Keratinocyte (primary cell): ENCODE measurements at regions not wholly inside any gene's neighbourhood (a gene's known extent, or its start where the extent isn't known, plus 50 kb on each side); places are given as distances from the start of the nearest gene placed in this dataset.

Experiments used
- DNase-seq: peaks from one replicate; pipeline ENCODE4 v3.0.0-alpha.2; 2011; ENCODE audit warnings: low read depth, missing footprints, low spot score
- FAIRE-seq: peaks from 2 replicates; lab custom pipeline; 2011; peaks lifted over from hg19 to GRCh38; lab: Jason Lieb, UNC
- H2AFZ ChIP-seq: 2 replicates; pipeline ENCODE4 v1.6.0; 2012; ENCODE audit warnings: low read length, control low read depth, inconsistent platforms; ENCODE audit not compliant: control insufficient read depth
- H3K27ac ChIP-seq: 2 replicates; pipeline ENCODE4 v1.5.1; 2011; ENCODE audit warnings: low read length; ENCODE audit not compliant: control insufficient read depth, insufficient read depth
- H3K27me3 ChIP-seq: 3 replicates; pipeline ENCODE4 v1.6.0; 2011; ENCODE audit warnings: low read length; ENCODE audit not compliant: control insufficient read depth, insufficient read depth; ENCODE audit errors: extremely low read depth
- H3K36me3 ChIP-seq, 2 experiments: 2 replicates in 1 of 2; 3 replicates in 1 of 2; pipeline ENCODE4 v1.5.1; 2011; ENCODE audit warnings: low read length in 2 of 2, mild to moderate bottlenecking in 1 of 2; ENCODE audit not compliant: control insufficient read depth in 2 of 2, insufficient read depth in 2 of 2; ENCODE audit errors: extremely low read depth in 1 of 2
- H3K4me1 ChIP-seq: 3 replicates; pipeline ENCODE4 v1.5.1; 2011; ENCODE audit warnings: low read length; ENCODE audit not compliant: control insufficient read depth, insufficient read depth; ENCODE audit errors: extremely low read depth
- H3K4me2 ChIP-seq: 3 replicates; pipeline ENCODE4 v1.6.0; 2011; ENCODE audit warnings: low read depth, low read length; ENCODE audit not compliant: control insufficient read depth, insufficient read depth; ENCODE audit errors: extremely low read depth
- H3K4me3 ChIP-seq, 3 experiments: fragments of 200-600 bp in 1 of 3; sonication (generic) in 1 of 3; 2 replicates in 2 of 3; 3 replicates in 1 of 3; pipeline ENCODE4 v1.5.1; 2011 to 2016; ENCODE audit warnings: low read length in 3 of 3, mild to moderate bottlenecking in 3 of 3, control low read depth in 2 of 3, inconsistent platforms in 1 of 3, low read depth in 1 of 3, mixed read lengths in 1 of 3, mixed run types in 1 of 3, moderate library complexity in 1 of 3; ENCODE audit not compliant: control insufficient read depth in 2 of 3, insufficient read depth in 2 of 3; ENCODE audit errors: extremely low read depth in 1 of 3
- H3K79me2 ChIP-seq: 2 replicates; pipeline ENCODE4 v1.6.0; 2012; ENCODE audit warnings: low read length; ENCODE audit not compliant: control insufficient read depth, insufficient read depth
- H3K9ac ChIP-seq: 3 replicates; pipeline ENCODE4 v1.6.0; 2011; ENCODE audit warnings: low read length; ENCODE audit not compliant: control insufficient read depth, insufficient read depth; ENCODE audit errors: extremely low read depth
- H3K9me1 ChIP-seq: 3 replicates; pipeline ENCODE4 v1.6.0; 2011; ENCODE audit warnings: low read length; ENCODE audit not compliant: control insufficient read depth, insufficient read depth; ENCODE audit errors: extremely low read depth
- H3K9me3 ChIP-seq: 2 replicates; pipeline ENCODE4 v1.5.1; 2012; ENCODE audit warnings: low read depth, low read length; ENCODE audit not compliant: control insufficient read depth
- H4K20me1 ChIP-seq: 3 replicates; pipeline ENCODE4 v1.6.0; 2011; ENCODE audit warnings: low read length; ENCODE audit not compliant: control insufficient read depth, insufficient read depth; ENCODE audit errors: extremely low read depth
- EZH2 ChIP-seq: IDR thresholded peaks from one replicate; pipeline ENCODE4 v1.6.1; 2012; ENCODE audit warnings: inconsistent platforms, mild to moderate bottlenecking, low read length, moderate library complexity
- dilution Hi-C: fragments of 300-500 bp; cut with MboI; formaldehyde crosslinking; loops from one replicate; pipeline ENCODE4 v1.7.0; 2020; ENCODE audit warnings: low sequenced_read_pairs; ENCODE audit not compliant: extremely low pct_ligation_motif_present
- TF ChIP-seq, protein P1 (sequence below), 3 experiments: IDR thresholded peaks in 1 of 3; conservative IDR thresholded peaks in 1 of 3; optimal IDR thresholded peaks in 1 of 3; 2 replicates in 2 of 3; 3 replicates in 1 of 3; pipeline versions ENCODE3 to v1.5.1; 2011; ENCODE audit warnings: low read length in 3 of 3, mild to moderate bottlenecking in 3 of 3, moderate library complexity in 2 of 3, control low read depth in 1 of 3, inconsistent platforms in 1 of 3; ENCODE audit not compliant: insufficient read depth in 2 of 3; ENCODE audit errors: extremely low read depth in 1 of 3

DNA sequence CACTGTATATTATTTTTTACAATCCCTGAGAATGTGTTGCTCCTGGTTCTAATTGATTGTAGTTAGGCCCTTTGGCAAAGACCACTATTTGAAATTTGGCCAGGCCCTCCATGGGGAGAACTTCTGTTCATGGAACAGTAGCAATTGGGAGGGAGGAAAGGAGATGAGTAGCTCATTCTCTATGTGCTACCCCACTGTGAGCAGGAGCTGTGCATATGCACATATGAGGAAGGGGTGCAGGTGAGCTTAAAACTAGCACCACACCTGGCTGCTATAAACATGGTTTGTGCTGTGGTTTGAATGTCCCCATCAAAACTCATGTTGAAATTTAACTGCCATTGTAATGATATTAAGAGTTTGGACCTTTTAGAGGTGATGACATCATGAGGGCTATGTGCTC is 1483.2 kb downstream of the PCDH7 start:
- Histone ChIP-seq H2AFZ (no peak overlapping the region), H3K4me1 (no peaks in the 10 kb centered on the region), H3K9me1 (no peaks in the 10 kb centered on the region), H3K9me3 (peaks cover 2% of the 10 kb centered on the region), H3K36me3 (no peaks in the 10 kb centered on the region), H4K20me1 (no peaks in the 10 kb centered on the region), H3K9ac (no peak overlapping the region), H3K27me3 (no peaks in the 10 kb centered on the region), H3K27ac (no peak overlapping the region), H3K4me2 (no peak overlapping the region), H3K4me3 (no peak overlapping the region), H3K79me2 (no peaks in the 10 kb centered on the region)
- DNase-seq, result no peak
- dilution Hi-C loops, result no loop called here
- no peak for FAIRE-seq
- TF ChIP-seq, protein P1, sequence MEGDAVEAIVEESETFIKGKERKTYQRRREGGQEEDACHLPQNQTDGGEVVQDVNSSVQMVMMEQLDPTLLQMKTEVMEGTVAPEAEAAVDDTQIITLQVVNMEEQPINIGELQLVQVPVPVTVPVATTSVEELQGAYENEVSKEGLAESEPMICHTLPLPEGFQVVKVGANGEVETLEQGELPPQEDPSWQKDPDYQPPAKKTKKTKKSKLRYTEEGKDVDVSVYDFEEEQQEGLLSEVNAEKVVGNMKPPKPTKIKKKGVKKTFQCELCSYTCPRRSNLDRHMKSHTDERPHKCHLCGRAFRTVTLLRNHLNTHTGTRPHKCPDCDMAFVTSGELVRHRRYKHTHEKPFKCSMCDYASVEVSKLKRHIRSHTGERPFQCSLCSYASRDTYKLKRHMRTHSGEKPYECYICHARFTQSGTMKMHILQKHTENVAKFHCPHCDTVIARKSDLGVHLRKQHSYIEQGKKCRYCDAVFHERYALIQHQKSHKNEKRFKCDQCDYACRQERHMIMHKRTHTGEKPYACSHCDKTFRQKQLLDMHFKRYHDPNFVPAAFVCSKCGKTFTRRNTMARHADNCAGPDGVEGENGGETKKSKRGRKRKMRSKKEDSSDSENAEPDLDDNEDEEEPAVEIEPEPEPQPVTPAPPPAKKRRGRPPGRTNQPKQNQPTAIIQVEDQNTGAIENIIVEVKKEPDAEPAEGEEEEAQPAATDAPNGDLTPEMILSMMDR (optimal IDR thresholded peaks at IDR 0.05 in 1 of 3, IDR thresholded peaks at IDR 0.05 in 1 of 3, conservative IDR thresholded peaks at IDR 0.05 in 1 of 3; ENCODE audit: extremely low read depth in 1 of 3, insufficient read depth in 2 of 3, low read length in 3 of 3), result no peak
- TF ChIP-seq EZH2, result no peak

DNA sequence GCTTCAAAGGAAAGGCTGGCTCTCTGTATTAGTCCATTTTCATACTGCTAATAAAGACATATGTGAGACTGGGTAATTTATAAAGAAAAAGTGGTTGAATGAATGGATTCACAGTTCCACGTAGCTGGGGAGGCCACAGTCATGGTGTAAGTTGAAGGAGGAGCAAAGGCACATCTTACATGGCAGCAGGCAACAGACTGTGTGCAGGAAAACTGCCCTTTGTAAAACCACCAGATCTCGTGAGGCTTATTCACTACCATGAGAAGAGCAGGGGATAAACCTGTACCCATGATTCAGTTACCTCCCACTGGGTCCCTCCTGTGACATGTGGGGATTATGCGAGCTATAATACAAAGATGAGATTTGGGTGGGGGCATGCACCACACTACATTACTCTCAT is 1486.6 kb downstream of the PCDH7 start:
- Histone ChIP-seq H3K9ac (no peak overlapping the region), H3K4me1 (no peaks in the 10 kb centered on the region), H3K36me3 (no peaks in the 10 kb centered on the region), H3K4me3 (no peak overlapping the region), H3K79me2 (no peaks in the 10 kb centered on the region), H3K9me3 (peaks cover 2% of the 10 kb centered on the region), H3K4me2 (no peak overlapping the region), H4K20me1 (no peaks in the 10 kb centered on the region), H3K9me1 (no peaks in the 10 kb centered on the region), H2AFZ (no peak overlapping the region), H3K27me3 (no peaks in the 10 kb centered on the region), H3K27ac (no peak overlapping the region)
- DNase-seq (no peak), FAIRE-seq (no peak)
- dilution Hi-C loops, result no loop called here
- TF ChIP-seq, protein P1 (optimal IDR thresholded peaks at IDR 0.05 in 1 of 3, IDR thresholded peaks at IDR 0.05 in 1 of 3, conservative IDR thresholded peaks at IDR 0.05 in 1 of 3; ENCODE audit: extremely low read depth in 1 of 3, insufficient read depth in 2 of 3, low read length in 3 of 3), result no peak
- TF ChIP-seq EZH2, result no peak
